Fibroblast of lung (primary cell): ENCODE measurements at regions not wholly inside any gene's neighbourhood (a gene's known extent, or its start where the extent isn't known, plus 50 kb on each side); places are given as distances from the start of the nearest gene placed in this dataset.

Experiments
- EZH2 ChIP-seq: IDR thresholded peaks from 2 replicates; pipeline ENCODE4 v1.5.1; 2012; ENCODE audit warnings: low read length, control low read depth, mild to moderate bottlenecking; ENCODE audit errors: missing control alignments
- TF ChIP-seq, protein P1 (sequence below), 2 donors: IDR thresholded peaks in 1 of 2; conservative IDR thresholded peaks in 1 of 2; 1 replicate in 1 of 2; 2 replicates in 1 of 2; pipeline ENCODE4 v1.5.1; 2011 to 2012; ENCODE audit warnings: low read length in 2 of 2, control low read depth in 1 of 2, inconsistent platforms in 1 of 2, low read depth in 1 of 2, mild to moderate bottlenecking in 1 of 2

GRCh38 chr10:8677642-8678041 lies 623.2 kb downstream of the GATA3 start:
- TF ChIP-seq, protein P1, sequence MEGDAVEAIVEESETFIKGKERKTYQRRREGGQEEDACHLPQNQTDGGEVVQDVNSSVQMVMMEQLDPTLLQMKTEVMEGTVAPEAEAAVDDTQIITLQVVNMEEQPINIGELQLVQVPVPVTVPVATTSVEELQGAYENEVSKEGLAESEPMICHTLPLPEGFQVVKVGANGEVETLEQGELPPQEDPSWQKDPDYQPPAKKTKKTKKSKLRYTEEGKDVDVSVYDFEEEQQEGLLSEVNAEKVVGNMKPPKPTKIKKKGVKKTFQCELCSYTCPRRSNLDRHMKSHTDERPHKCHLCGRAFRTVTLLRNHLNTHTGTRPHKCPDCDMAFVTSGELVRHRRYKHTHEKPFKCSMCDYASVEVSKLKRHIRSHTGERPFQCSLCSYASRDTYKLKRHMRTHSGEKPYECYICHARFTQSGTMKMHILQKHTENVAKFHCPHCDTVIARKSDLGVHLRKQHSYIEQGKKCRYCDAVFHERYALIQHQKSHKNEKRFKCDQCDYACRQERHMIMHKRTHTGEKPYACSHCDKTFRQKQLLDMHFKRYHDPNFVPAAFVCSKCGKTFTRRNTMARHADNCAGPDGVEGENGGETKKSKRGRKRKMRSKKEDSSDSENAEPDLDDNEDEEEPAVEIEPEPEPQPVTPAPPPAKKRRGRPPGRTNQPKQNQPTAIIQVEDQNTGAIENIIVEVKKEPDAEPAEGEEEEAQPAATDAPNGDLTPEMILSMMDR (conservative IDR thresholded peaks at IDR 0.05 in 1 of 2, IDR thresholded peaks at IDR 0.05 in 1 of 2; ENCODE audit: low read depth in 1 of 2, low read length in 2 of 2): no peak
- no peak for TF ChIP-seq EZH2
